GM18526 (cell line): ENCODE measurements at regions not wholly inside any gene's neighbourhood (a gene's known extent, or its start where the extent isn't known, plus 50 kb on each side); places are given as distances from the start of the nearest gene placed in this dataset.

Experiments
- POLR2A ChIP-seq: IDR thresholded peaks from 3 replicates; pipeline ENCODE4 v1.6.1; 2011; ENCODE audit not compliant: insufficient read length; ENCODE audit errors: extremely low read depth

- no peak for TF ChIP-seq POLR2A
Measured at GRCh38 chr4:53734182-53734581, 142.9 kb upstream of the LNX1 start.

- no peak for TF ChIP-seq POLR2A
Measured at GRCh38 chr4:53732661-53733060, 141.4 kb upstream of the LNX1 start.

GRCh38 chr4:53730031-53730805 is 138.9 kb upstream of the LNX1 start:
- TF ChIP-seq POLR2A = no peak

GRCh38 chr4:53722110-53722509 is 130.8 kb upstream of the LNX1 start:
- no peak for TF ChIP-seq POLR2A

DNA sequence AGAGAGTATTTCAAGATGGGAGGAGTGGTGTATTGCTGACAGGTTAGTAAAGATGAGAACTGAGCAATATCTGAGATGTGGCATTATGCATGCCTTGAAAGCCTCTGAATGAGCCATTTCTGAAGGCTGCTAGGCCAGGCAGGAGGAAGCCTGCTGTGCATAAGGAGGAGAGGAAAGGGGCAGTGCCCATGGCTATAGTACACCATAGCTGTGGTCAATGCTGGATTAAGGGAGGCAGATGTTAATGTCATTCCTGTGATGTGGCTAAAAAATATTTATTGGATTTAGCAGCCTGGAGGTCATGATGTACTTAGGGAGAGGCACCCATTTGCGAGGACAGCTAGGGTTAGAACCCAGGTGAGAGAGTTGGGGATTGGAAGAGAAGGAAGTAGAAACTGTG is 130.0 kb upstream of the LNX1 start:
- TF ChIP-seq POLR2A = no peak

- no peak for TF ChIP-seq POLR2A
Measured at GRCh38 chr4:53720776-53721175, 129.5 kb upstream of the LNX1 start.

DNA sequence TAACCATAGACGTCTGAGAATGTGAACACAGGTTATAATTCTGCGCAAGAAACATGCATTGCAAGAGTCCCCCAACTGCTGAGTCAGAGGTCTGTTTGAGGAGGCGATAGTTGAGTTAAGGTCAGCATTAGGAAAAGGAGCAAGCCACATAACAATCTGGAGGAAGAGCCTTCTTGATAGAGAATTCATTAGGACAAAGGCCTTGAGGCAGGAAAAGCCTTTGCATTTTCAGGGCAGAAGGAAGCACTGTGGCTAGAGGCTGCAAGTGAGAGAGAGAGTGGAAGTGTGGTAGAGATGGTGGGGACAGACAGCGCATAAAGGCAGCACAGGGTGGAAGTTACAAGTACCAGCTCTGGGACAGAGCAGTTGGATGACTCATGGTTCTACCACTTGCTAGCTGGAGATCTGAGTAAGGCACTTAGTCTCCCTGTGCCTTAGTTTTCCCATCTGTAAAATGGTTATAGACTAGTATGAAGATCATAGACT is 125.8 kb upstream of the LNX1 start:
- no peak for TF ChIP-seq POLR2A

DNA sequence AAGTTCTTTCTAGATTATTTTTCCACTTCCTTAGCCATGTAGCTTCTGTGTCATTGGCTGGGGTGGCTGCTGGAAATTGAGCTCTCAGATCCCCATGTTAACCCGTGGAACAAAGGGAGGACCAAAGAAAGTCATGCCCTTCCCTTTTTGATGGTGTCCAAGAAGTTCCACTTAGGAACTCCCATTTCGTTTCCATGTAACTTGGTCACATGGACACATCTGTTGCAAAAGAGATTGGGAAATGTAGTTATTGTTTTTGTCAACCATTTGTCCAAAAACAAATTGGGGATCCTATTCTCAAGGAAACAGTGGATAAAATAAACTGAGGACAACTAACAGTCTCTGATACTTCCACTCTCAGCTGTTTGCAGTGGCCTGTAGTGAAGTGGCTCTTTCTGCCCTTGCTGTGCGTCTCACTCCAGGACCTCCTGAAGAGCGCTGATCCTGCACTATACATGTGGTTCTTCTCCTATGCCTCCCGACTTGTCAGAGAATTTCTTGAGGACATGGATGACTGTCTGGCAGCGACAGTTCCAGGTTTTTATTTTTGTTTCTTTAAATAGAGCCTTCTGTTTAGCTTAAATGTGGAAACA is 125.3 kb upstream of the LNX1 start:
- no peak for TF ChIP-seq POLR2A

- no peak for TF ChIP-seq POLR2A
Measured at GRCh38 chr4:53716011-53716410, 124.7 kb upstream of the LNX1 start.

GRCh38 chr4:53714236-53715140 is 123.2 kb upstream of the LNX1 start:
- TF ChIP-seq POLR2A = no peak

DNA sequence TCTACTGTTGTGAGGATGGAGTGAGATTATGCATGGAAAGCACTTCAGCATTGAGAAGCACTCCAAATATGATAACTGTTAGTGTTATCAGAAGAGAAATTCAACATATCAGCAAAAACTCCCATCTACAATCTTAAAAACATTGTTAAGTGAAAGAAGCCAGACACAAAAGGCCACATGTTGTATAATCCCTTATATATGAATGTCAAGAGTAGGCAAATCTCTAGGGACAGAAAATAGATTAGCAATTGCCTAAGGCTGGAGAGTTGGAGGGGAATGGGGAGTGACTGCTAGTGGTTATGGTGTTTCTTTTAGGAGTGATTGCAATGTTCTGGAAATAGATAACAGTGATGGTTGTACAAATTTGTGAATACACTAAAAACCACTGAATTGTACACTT is 122.5 kb upstream of the LNX1 start:
- TF ChIP-seq POLR2A = no peak

DNA sequence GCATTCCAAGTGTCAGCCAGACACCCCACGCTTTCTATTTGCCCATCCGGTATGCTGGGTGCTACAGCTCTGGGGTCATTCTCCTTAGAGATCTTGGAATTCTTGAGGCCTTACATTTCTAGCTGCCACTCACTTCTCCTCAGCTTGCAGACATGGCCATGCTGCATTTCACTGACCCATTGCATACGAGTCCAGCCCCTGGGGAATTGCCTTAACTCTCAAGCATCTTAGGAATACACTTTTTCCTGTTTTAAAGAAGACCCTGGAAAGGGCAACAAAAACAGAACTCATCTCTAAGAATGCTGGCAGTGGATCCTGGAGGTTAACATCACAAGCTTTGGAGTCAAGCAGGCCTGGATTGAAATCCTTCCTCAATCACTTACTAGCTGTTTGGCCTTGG is 122.0 kb upstream of the LNX1 start:
- no peak for TF ChIP-seq POLR2A

DNA sequence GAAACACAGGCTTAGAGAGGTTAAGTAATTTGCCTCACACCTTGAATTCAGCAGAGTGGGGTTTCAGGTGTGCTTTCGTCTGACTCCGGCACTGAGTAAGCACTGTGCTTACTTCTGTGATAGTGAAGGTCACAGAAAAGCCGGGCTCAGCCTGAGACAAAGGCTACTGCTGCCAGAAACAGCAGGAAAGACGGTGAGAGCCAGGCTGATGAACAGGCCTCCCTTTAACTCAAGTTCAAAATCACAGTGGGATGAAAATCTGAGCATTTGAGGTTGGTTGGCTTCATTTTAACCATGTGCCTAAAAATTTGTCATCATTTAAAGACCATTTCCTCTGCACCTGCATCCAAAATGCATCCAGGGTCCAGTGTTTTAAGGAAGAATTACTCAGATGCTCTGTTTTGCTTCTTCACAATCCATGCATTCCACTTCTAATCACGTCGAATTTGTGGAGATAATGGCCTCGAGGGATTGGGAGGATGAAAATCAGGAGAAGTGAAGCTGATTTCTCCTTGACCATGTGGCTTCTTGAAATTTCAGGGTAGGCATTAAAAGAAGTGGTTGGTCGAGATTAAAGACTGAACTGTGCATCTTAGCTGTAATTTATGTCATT is 121.2 kb upstream of the LNX1 start:
- TF ChIP-seq POLR2A = no peak

DNA sequence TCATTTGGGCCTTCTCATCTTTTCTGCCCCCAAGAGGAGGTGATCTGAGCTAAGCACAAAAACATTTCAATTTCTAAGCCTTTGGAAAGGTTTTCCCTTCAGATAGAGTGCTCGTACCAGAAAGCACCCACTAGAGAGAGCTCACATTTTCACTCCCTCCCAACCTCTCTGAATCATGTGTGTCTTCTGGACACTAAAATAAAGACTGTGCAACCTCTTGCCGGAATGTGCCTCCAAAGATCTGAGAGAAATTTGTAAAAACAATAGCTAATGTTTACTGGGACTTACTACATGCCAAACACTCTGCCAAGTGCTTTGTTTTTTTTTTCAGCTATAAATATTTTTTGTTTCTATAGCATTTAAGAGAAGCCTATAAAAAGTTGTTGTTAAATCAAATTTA is 120.6 kb upstream of the LNX1 start:
- no peak for TF ChIP-seq POLR2A

DNA sequence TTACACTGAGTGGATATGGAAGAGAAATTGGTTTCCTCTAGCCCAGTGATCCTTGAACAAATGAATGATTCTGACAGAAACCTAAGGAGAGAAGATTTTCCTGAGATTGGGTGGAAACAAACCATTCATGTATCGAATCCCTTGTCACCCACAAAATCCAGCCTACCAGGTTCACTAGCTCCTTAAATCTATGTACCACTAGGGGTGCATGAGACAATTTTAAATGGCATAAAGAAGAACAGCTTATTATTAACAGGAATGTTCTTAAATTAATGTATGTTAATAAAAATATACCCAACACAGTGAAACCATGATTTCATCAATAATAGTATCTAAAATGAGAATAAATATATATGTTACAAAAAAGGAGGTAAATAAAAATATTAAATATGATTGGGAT is 118.4 kb upstream of the LNX1 start:
- no peak for TF ChIP-seq POLR2A

GRCh38 chr4:53707491-53707890 is 116.2 kb upstream of the LNX1 start:
- no peak for TF ChIP-seq POLR2A

GRCh38 chr4:53706422-53707032 is 115.2 kb upstream of the LNX1 start:
- TF ChIP-seq POLR2A = no peak
